Gastrocnemius medialis (tissue), 4 donors: ENCODE measurements at regions not wholly inside any gene's neighbourhood (a gene's known extent, or its start where the extent isn't known, plus 50 kb on each side); places are given as distances from the start of the nearest gene placed in this dataset.

Experiments used
- ATAC-seq, 2 donors: fragments of 150-250 bp; one replicate each; pipeline ENCODE4 v1.9.1; 2016
- DNase-seq, 2 donors: peaks; one replicate each; pipeline ENCODE4 v3.0.0-alpha.2; 2019
- H3K27ac ChIP-seq, 4 donors: fragments of 200-600 bp; sonication (generic); 1 replicate in 1 of 4; 2 replicates in 3 of 4; pipeline ENCODE4 v1.5.1; 2016 to 2018; ENCODE audit warnings: mild to moderate bottlenecking in 2 of 4, moderate library complexity in 1 of 4
- H3K27me3 ChIP-seq, 3 donors: fragments of 200-600 bp; sonication (generic) in 2 of 3; 1 replicate in 1 of 3; 2 replicates in 2 of 3; pipeline versions ENCODE4 v1.5.1 to v1.6.0; 2016 to 2019; ENCODE audit warnings: mild to moderate bottlenecking in 1 of 3, moderate library complexity in 1 of 3
- H3K36me3 ChIP-seq, 2 donors: fragments of 200-600 bp; sonication (generic) in 1 of 2; one replicate each; pipeline ENCODE4 v1.5.1; 2017 to 2018
- H3K4me1 ChIP-seq, 2 donors: fragments of 200-600 bp; sonication (generic) in 1 of 2; one replicate each; pipeline ENCODE4 v1.5.1; 2016 to 2017; ENCODE audit warnings: mild to moderate bottlenecking in 2 of 2
- H3K4me3 ChIP-seq, 4 donors: fragments of 200-600 bp; sonication (generic) in 3 of 4; 1 replicate in 1 of 4; 2 replicates in 3 of 4; pipeline ENCODE4 v1.5.1; 2016 to 2019; ENCODE audit warnings: mild to moderate bottlenecking in 2 of 4
- H3K9me3 ChIP-seq, 3 donors: fragments of 200-600 bp; sonication (generic) in 2 of 3; 1 replicate in 1 of 3; 2 replicates in 2 of 3; pipeline ENCODE4 v1.5.1; 2016 to 2019
- CTCF ChIP-seq, 5 experiments: fragments of 450-650 bp in 3 of 5; fragments of 200-600 bp in 2 of 5; sonication (generic) in 2 of 5; IDR thresholded peaks in 4 of 5; conservative IDR thresholded peaks in 1 of 5; 1 replicate in 4 of 5; 2 replicates in 1 of 5; pipeline ENCODE4 v1.5.1; 2016 to 2019; ENCODE audit warnings: antibody characterized with exemption in 5 of 5, mild to moderate bottlenecking in 3 of 5, moderate library complexity in 3 of 5
- POLR2A ChIP-seq, 2 donors: fragments of 450-650 bp; IDR thresholded peaks; one replicate each; pipeline ENCODE4 v1.6.1; 2017; ENCODE audit warnings: antibody characterized with exemption in 2 of 2, mild to moderate bottlenecking in 2 of 2, moderate library complexity in 2 of 2
- in situ Hi-C, 4 donors: fragments of 200-750 bp; cut with MboI; loops; one replicate each; pipeline versions ENCODE4 v1.15.0 to v1.8.0; 2017; ENCODE audit warnings: low sequenced_read_pairs in 4 of 4
- intact Hi-C: fragments of 100-400 bp; cut with DNase I; formaldehyde crosslinking; loops from one replicate; pipeline ENCODE4 v1.15.1; 2023; ENCODE audit warnings: low total_unique reads

- no peak overlapping the region for H3K4me3 ChIP-seq
- no peaks in the 10 kb centered on the region for H3K36me3 ChIP-seq
- no peaks in the 10 kb centered on the region for H3K4me1 ChIP-seq
- peaks cover 19 to 35% (median 30%) of the 10 kb centered on the region in 3 donors for H3K27me3 ChIP-seq
- DNase-seq (no peak), ATAC-seq (no peak)
- H3K9me3 ChIP-seq = no peaks in the 10 kb centered on the region
- TF ChIP-seq POLR2A (IDR thresholded peaks at IDR 0.05) (no peak), CTCF (IDR thresholded peaks at IDR 0.05 in 4 of 5, conservative IDR thresholded peaks at IDR 0.05 in 1 of 5) (no peak)
- intact Hi-C loops (no loop called here), in situ Hi-C loops (no loop called here)
- H3K27ac ChIP-seq = no peak overlapping the region
Measured at GRCh38 chr14:101459551-101459900, 101.8 kb upstream of the DIO3 start.

- Histone ChIP-seq H3K27ac (no peak overlapping the region), H3K36me3 (no peaks in the 10 kb centered on the region), H3K4me1 (no peaks in the 10 kb centered on the region), H3K27me3 (peaks cover 19 to 35% (median 25%) of the 10 kb centered on the region in 3 donors), H3K9me3 (no peaks in the 10 kb centered on the region), H3K4me3 (no peak overlapping the region)
- intact Hi-C loops = no loop called here
- TF ChIP-seq CTCF (IDR thresholded peaks at IDR 0.05 in 4 of 5, conservative IDR thresholded peaks at IDR 0.05 in 1 of 5) (no peak), POLR2A (IDR thresholded peaks at IDR 0.05) (no peak)
- no peak for ATAC-seq
- DNase-seq = no peak
- in situ Hi-C loops = no loop called here
Measured at GRCh38 chr14:101460521-101460920, 100.8 kb upstream of the DIO3 start.

GRCh38 chr14:101460986-101461750 is 100.1 kb upstream of the DIO3 start:
- Histone ChIP-seq H3K36me3 (no peaks in the 10 kb centered on the region), H3K4me3 (no peak overlapping the region), H3K4me1 (no peaks in the 10 kb centered on the region), H3K9me3 (no peaks in the 10 kb centered on the region), H3K27me3 (peaks cover 19 to 31% (median 23%) of the 10 kb centered on the region in 3 donors), H3K27ac (no peak overlapping the region)
- no peak for ATAC-seq
- TF ChIP-seq CTCF (IDR thresholded peaks at IDR 0.05 in 4 of 5, conservative IDR thresholded peaks at IDR 0.05 in 1 of 5) (no peak), POLR2A (IDR thresholded peaks at IDR 0.05) (no peak)
- in situ Hi-C loops = no loop called here
- intact Hi-C loops = no loop called here
- no peak for DNase-seq

- no peak for TF ChIP-seq POLR2A (IDR thresholded peaks at IDR 0.05)
- no peak for TF ChIP-seq CTCF (IDR thresholded peaks at IDR 0.05 in 4 of 5, conservative IDR thresholded peaks at IDR 0.05 in 1 of 5)
- in situ Hi-C loops = no loop called here
- no peak overlapping the region for H3K27ac ChIP-seq
- H3K27me3 ChIP-seq = peaks cover 19 to 27% (median 19%) of the 10 kb centered on the region in 3 donors
- no peak overlapping the region for H3K4me3 ChIP-seq
- intact Hi-C loops = no loop called here
- DNase-seq (no peak), ATAC-seq (no peak)
- H3K36me3 ChIP-seq = no peaks in the 10 kb centered on the region
- H3K4me1 ChIP-seq = no peaks in the 10 kb centered on the region
- H3K9me3 ChIP-seq = no peaks in the 10 kb centered on the region
Measured at GRCh38 chr14:101461891-101462290, 99.4 kb upstream of the DIO3 start.
